Vagina (tissue), 2 donors: ENCODE measurements at regions not wholly inside any gene's neighbourhood (a gene's known extent, or its start where the extent isn't known, plus 50 kb on each side); places are given as distances from the start of the nearest gene placed in this dataset.

Experiments
- CTCF ChIP-seq, 3 experiments: fragments of 450-650 bp in 2 of 3; fragments of 200-600 bp in 1 of 3; sonication (generic) in 1 of 3; IDR thresholded peaks; one replicate each; pipeline ENCODE4 v1.5.1; 2017 to 2019; ENCODE audit warnings: antibody characterized with exemption in 3 of 3, mild to moderate bottlenecking in 2 of 3, moderate library complexity in 2 of 3
- POLR2AphosphoS5 ChIP-seq, 2 donors: sonication (generic); formaldehyde crosslinking; IDR thresholded peaks; one replicate each; pipeline ENCODE4 v1.9.0; 2017; ENCODE audit warnings: antibody characterized with exemption in 2 of 2, mild to moderate bottlenecking in 2 of 2, low read depth in 1 of 2; ENCODE audit not compliant: insufficient read depth in 1 of 2

DNA sequence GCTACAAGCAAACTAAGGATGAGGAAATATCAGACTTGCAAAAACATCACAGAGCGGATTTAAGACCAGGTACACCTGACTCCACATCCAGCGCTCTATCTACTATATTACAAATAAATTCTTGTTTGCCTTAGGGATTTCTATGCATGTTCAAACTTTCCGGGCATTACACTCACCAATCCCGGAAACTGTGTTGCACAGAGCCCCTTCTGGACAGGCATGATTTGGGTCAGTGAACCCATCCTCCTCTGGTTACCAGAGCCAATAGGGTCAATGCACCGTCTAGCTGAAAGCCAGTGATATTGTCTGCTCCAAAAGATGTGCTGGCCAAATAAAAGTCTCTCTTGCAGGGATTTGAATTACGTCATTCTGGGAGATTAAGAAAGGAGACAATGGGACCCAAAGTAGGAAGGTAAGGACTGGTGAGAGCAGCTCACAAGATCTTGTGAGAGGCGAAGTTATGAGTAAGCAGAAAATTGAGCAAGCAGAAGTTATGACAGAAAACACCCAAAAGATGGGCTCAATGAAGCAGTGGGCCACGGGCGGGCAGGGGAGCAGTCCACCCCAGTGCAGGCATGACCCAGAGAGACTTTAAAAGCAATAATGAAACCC, 155.8 kb upstream of the RAI14 start:
- no peak for TF ChIP-seq CTCF (IDR thresholded peaks at IDR 0.05)
- TF ChIP-seq POLR2AphosphoS5 (IDR thresholded peaks at IDR 0.05; ENCODE audit: insufficient read depth in 1 of 2, low read depth in 1 of 2): no peak
